ENCODE measurements at regions not wholly inside any gene's neighbourhood (a gene's known extent, or its start where the extent isn't known, plus 50 kb on each side); places are given as distances from the start of the nearest gene placed in this dataset.

GRCh38 chr1:88552226-88552625 lies 131.8 kb upstream of the PKN2 start:
- Mint-ChIP-seq H3K27me3 (ENCODE audit: low read depth, unreplicated experiment) (no peaks in the 10 kb centered on the region), H3K27ac (ENCODE audit: unreplicated experiment) (no peak overlapping the region), H3K9me3 (ENCODE audit: unreplicated experiment) (no peaks in the 10 kb centered on the region), H3K36me3 (ENCODE audit: low read depth, unreplicated experiment) (no peaks in the 10 kb centered on the region), H3K4me1 (ENCODE audit: low read depth, unreplicated experiment) (no peaks in the 10 kb centered on the region), H3K4me3 (ENCODE audit: unreplicated experiment) (no peak overlapping the region)
- Histone ChIP-seq H4K20me1 (ENCODE audit: insufficient read depth, low read length) (no peaks in the 10 kb centered on the region), H3K27ac (ENCODE audit: low read depth, low read length) (no peak overlapping the region), H2AFZ (ENCODE audit: low read depth, low read length) (no peak overlapping the region), H3K4me1 (ENCODE audit: insufficient read depth, low read length) (no peaks in the 10 kb centered on the region), H3K4me2 (ENCODE audit: low read length) (no peak overlapping the region), H3K4me3 (ENCODE audit: insufficient read depth, low read depth, low read length) (no peak overlapping the region), H3K9me3 (ENCODE audit: insufficient read depth, low read depth, low read length) (no peaks in the 10 kb centered on the region), H3K9ac (ENCODE audit: low read length) (no peak overlapping the region), H3K36me3 (ENCODE audit: insufficient read depth, low read length) (no peaks in the 10 kb centered on the region), H3K27me3 (ENCODE audit: insufficient read depth, low read length) (no peaks in the 10 kb centered on the region), H3K79me2 (ENCODE audit: insufficient read depth, low read length) (no peaks in the 10 kb centered on the region)
- DNase-seq (ENCODE audit: low read depth) (no peak), FAIRE-seq (no peak)
- TF ChIP-seq CTCF (IDR thresholded peaks at IDR 0.05; ENCODE audit: insufficient read depth, low read depth, low read length) (no peak), EZH2 (IDR thresholded peaks at IDR 0.05; ENCODE audit: insufficient read depth, low read length) (no peak)

- Histone ChIP-seq H4K20me1 (ENCODE audit: insufficient read depth, low read length) (no peaks in the 10 kb centered on the region), H3K4me3 (ENCODE audit: insufficient read depth, low read depth, low read length) (no peak overlapping the region), H3K36me3 (ENCODE audit: insufficient read depth, low read length) (no peaks in the 10 kb centered on the region), H3K27ac (ENCODE audit: low read depth, low read length) (no peak overlapping the region), H3K27me3 (ENCODE audit: insufficient read depth, low read length) (no peaks in the 10 kb centered on the region), H3K4me1 (ENCODE audit: insufficient read depth, low read length) (no peaks in the 10 kb centered on the region), H2AFZ (ENCODE audit: low read depth, low read length) (no peak overlapping the region), H3K79me2 (ENCODE audit: insufficient read depth, low read length) (no peaks in the 10 kb centered on the region), H3K9me3 (ENCODE audit: insufficient read depth, low read depth, low read length) (no peaks in the 10 kb centered on the region), H3K4me2 (ENCODE audit: low read length) (no peak overlapping the region), H3K9ac (ENCODE audit: low read length) (no peak overlapping the region)
- H3K27me3 Mint-ChIP-seq (ENCODE audit: low read depth, unreplicated experiment), result no peaks in the 10 kb centered on the region
- no peak for TF ChIP-seq CTCF (IDR thresholded peaks at IDR 0.05; ENCODE audit: insufficient read depth, low read depth, low read length)
- no peak for TF ChIP-seq EZH2 (IDR thresholded peaks at IDR 0.05; ENCODE audit: insufficient read depth, low read length)
- no peaks in the 10 kb centered on the region for H3K9me3 Mint-ChIP-seq (ENCODE audit: unreplicated experiment)
- DNase-seq (ENCODE audit: low read depth), result no peak
- no peak overlapping the region for H3K4me3 Mint-ChIP-seq (ENCODE audit: unreplicated experiment)
- no peaks in the 10 kb centered on the region for H3K4me1 Mint-ChIP-seq (ENCODE audit: low read depth, unreplicated experiment)
- no peak overlapping the region for H3K27ac Mint-ChIP-seq (ENCODE audit: unreplicated experiment)
- FAIRE-seq, result no peak
- H3K36me3 Mint-ChIP-seq (ENCODE audit: low read depth, unreplicated experiment), result no peaks in the 10 kb centered on the region
These were observed 127.1 kb upstream of the PKN2 start for GRCh38 chr1:88557014-88557413.

GRCh38 chr1:88560621-88561020 lies 123.5 kb upstream of the PKN2 start:
- Mint-ChIP-seq H3K27me3 (ENCODE audit: low read depth, unreplicated experiment) (no peaks in the 10 kb centered on the region), H3K4me3 (ENCODE audit: unreplicated experiment) (no peak overlapping the region), H3K4me1 (ENCODE audit: low read depth, unreplicated experiment) (no peaks in the 10 kb centered on the region), H3K9me3 (ENCODE audit: unreplicated experiment) (no peaks in the 10 kb centered on the region), H3K36me3 (ENCODE audit: low read depth, unreplicated experiment) (no peaks in the 10 kb centered on the region), H3K27ac (ENCODE audit: unreplicated experiment) (no peak overlapping the region)
- Histone ChIP-seq H4K20me1 (ENCODE audit: insufficient read depth, low read length) (no peaks in the 10 kb centered on the region), H3K27ac (ENCODE audit: low read depth, low read length) (no peak overlapping the region), H3K79me2 (ENCODE audit: insufficient read depth, low read length) (no peaks in the 10 kb centered on the region), H2AFZ (ENCODE audit: low read depth, low read length) (no peak overlapping the region), H3K4me1 (ENCODE audit: insufficient read depth, low read length) (no peaks in the 10 kb centered on the region), H3K9me3 (ENCODE audit: insufficient read depth, low read depth, low read length) (no peaks in the 10 kb centered on the region), H3K4me2 (ENCODE audit: low read length) (no peak overlapping the region), H3K27me3 (ENCODE audit: insufficient read depth, low read length) (no peaks in the 10 kb centered on the region), H3K36me3 (ENCODE audit: insufficient read depth, low read length) (no peaks in the 10 kb centered on the region), H3K9ac (ENCODE audit: low read length) (no peak overlapping the region), H3K4me3 (ENCODE audit: insufficient read depth, low read depth, low read length) (no peak overlapping the region)
- no peak for TF ChIP-seq CTCF (IDR thresholded peaks at IDR 0.05; ENCODE audit: insufficient read depth, low read depth, low read length)
- TF ChIP-seq EZH2 (IDR thresholded peaks at IDR 0.05; ENCODE audit: insufficient read depth, low read length), result no peak
- no peak for FAIRE-seq
- no peak for DNase-seq (ENCODE audit: low read depth)
